VCaP (cell line): ENCODE measurements at regions not wholly inside any gene's neighbourhood (a gene's known extent, or its start where the extent isn't known, plus 50 kb on each side); places are given as distances from the start of the nearest gene placed in this dataset.
"Not testable (repeated sequence)": the region's sequence is repeated elsewhere in the genome, so short reads cannot be mapped to it uniquely, and the experiment has no call there.

Experiments
- H3K27ac ChIP-seq: fragments of 450-650 bp; 2 replicates; pipeline ENCODE4 v1.5.1; 2017
- TF ChIP-seq, protein P1 (sequence below): fragments of 450-650 bp; conservative IDR thresholded peaks from 2 replicates; pipeline ENCODE4 v1.5.1; 2017; ENCODE audit warnings: mild to moderate bottlenecking, moderate library complexity

DNA sequence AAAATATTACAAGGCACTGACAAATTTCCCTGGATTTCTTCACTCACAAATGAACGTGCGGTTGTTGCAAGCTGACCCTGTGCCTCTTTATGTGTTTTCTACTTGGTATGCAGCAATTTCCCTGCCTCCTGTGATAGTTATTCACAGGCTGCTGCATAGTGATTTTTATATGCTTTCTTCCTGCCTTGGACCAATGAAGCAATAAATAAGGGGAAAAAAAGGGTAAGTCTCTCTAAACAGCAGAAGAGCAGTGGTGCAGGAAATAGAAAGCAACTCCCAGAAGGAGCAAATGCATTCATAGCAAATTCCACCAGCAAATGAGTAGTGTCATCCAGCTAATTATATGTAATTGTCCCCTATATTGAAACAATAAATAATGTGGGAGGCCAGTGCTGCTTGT is 737.9 kb downstream of the GALC start:
- TF ChIP-seq, protein P1, sequence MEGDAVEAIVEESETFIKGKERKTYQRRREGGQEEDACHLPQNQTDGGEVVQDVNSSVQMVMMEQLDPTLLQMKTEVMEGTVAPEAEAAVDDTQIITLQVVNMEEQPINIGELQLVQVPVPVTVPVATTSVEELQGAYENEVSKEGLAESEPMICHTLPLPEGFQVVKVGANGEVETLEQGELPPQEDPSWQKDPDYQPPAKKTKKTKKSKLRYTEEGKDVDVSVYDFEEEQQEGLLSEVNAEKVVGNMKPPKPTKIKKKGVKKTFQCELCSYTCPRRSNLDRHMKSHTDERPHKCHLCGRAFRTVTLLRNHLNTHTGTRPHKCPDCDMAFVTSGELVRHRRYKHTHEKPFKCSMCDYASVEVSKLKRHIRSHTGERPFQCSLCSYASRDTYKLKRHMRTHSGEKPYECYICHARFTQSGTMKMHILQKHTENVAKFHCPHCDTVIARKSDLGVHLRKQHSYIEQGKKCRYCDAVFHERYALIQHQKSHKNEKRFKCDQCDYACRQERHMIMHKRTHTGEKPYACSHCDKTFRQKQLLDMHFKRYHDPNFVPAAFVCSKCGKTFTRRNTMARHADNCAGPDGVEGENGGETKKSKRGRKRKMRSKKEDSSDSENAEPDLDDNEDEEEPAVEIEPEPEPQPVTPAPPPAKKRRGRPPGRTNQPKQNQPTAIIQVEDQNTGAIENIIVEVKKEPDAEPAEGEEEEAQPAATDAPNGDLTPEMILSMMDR: no peak
- no peak overlapping the region for H3K27ac ChIP-seq

DNA sequence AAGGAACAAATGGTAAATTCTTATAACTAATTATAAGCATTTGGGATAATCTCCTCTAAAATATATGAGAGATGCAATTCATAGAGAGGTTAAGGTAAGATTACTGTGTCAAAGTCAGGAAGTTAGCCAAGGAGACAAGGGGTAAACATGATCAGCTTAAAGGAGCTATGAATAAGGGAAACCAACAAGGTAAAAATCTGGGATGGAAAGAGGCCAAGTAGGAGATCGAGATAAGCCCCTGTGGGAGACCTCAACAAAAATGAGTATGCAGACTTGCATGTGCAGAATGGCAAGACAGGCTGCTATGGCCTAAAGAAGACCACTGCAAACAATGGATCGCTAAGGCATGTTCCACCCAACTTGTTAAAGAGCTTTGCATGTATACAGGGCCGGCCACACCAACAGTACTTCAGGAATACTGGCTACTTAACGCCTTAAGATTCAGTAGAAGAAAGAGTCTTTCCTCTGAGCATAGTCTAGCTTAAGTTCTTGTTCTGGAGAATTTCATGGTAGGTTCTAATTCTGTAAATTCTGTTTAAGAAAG is 738.6 kb downstream of the GALC start:
- TF ChIP-seq, protein P1: no peak
- H3K27ac ChIP-seq: no peak overlapping the region

DNA sequence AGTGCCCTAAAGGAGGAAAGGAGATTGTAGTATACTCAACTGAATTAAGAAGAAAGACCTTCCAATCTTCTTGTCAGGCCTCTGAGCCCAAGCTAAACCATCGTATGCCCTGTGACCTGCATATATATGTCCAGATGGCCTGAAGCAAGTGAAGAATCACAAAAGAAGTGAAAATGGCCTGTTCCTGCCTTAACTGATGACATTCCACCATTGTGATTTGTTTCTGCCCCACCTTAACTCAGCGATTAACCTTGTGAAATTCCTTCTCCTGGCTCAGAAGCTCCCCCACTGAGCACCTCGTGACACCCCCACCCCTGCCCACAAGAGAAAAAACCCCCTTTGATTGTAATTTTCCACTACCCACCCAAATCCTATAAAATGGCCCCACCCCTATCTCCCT is 739.2 kb downstream of the GALC start:
- H3K27ac ChIP-seq: not testable (repeated sequence)

DNA sequence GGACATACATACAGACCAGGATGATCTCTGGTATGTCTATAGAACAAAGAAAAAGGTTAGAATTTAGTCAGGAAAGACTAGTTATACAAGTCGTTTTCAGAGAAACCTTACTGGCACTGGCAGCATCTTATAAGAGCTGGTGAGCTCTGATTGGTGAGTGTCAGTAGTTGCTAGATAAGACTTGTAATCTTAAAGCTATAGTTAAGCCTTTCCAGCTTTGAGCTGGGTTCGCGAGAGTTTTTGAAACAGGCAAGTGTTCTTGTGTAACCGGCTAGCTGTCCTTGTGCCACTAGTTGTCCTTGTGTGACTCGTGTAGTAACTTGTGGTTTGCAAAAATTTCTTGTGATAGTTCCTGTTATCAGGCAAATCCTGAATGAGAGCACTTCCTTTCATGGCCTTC is 740.9 kb downstream of the GALC start:
- TF ChIP-seq, protein P1: no peak
- H3K27ac ChIP-seq: no peak overlapping the region

DNA sequence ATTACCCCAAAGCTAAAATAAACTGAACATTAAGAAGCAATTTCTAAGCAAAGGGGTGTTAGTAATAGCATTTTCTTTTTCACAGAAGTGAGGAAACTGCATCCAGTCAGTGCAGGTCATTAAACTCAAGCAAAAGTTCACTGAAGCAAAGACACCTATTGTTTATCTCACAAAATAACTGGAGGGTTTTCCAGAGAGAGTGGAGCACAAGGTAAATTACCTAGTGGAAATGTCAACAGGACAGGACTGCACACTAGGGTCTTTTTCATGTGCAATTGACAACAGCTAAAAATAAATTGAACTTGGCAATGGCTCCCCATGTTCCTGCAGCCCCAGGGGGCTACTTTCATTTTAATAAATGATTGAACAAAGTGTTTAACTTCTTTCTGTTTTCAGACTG is 742.0 kb downstream of the GALC start:
- TF ChIP-seq, protein P1: no peak
- H3K27ac ChIP-seq: no peak overlapping the region

DNA sequence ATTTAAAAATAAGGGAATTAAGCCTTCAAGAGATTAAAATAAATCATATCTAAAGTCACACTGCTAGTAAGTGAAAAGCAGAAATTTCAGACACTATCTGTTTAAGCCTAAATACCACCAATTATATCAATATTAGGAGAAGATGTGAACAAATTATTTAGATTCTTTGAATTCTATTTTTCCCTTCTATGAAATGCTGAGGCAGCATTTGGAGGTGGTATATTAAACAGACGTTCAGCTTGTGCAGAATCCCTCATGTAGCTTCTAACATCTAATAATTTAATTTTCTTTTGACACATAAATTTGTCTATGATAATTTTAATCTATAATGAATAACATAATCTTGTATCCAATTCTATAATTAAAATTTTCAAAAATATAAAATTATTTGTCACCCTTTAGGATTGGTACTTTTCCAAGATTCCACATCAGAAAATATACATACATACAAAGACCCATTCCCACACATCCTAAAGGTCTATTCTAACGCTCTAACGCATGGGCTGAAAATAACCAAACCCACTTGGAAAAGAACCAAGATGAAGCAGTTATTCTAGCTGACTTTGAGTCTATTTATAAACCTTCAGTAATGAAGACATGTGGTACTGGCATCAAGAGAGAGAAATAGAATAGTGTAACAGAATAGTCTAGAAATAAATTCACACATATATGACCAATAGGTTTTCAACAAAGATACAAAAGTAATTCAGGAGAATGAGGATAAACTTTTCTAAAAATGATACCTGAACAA is 751.8 kb downstream of the GALC start:
- TF ChIP-seq, protein P1: no peak
- H3K27ac ChIP-seq: no peak overlapping the region

- H3K27ac ChIP-seq: not testable (repeated sequence)
Observed at GRCh38 chr14:87240319-87240718, 752.7 kb downstream of the GALC start.

- H3K27ac ChIP-seq: no peak overlapping the region
- TF ChIP-seq, protein P1: no peak
Observed at GRCh38 chr14:87233806-87234384, 759.1 kb downstream of the GALC start.
